NAMALWA (cell line): ENCODE measurements at regions not wholly inside any gene's neighbourhood (a gene's known extent, or its start where the extent isn't known, plus 50 kb on each side); places are given as distances from the start of the nearest gene placed in this dataset.
"Not testable (repeated sequence)": the region's sequence is repeated elsewhere in the genome, so short reads cannot be mapped to it uniquely, and the experiment has no call there.

Experiments used
- DNase-seq: peaks from one replicate; pipeline ENCODE4 v3.0.0-alpha.2; 2015; ENCODE audit warnings: low spot score

DNA sequence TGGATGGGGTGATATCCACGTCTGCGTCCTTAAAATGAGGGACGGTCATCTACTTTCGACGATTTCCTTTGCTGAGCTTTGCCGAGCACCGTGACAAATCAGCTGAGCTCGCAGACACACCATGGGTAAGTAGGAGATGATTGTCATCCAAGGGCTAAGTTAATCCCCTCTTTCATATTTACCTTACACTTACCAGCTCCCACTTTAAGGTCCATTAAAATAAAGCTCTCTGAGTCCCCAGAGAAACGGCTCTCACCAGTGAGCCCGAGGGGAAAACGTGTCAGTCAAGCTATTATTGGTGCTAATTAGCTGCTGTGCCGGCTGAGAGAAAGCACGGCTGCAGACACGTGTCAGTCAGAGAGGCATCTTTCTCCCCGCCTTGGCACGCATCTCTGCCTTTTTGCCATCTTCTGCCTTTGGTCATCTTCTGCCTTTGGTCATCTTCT is 72.2 kb downstream of the CRLF2 start:
- no peak for DNase-seq

DNA sequence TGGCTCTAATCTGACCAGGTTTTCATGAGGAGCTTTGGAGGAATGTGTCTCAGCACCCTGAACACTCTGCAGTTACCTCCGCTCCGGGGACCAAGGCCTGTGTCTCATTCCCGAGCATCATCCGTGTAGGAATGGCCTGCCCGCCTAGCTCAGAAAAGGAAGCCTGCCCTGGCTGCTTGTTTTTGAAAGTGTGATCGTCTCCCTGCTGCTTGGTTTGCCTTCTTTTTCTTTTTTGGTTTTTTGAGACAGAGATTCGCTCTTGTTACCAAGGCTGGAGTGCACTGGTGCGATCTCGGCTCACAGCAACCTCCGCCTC is 73.3 kb downstream of the CRLF2 start:
- no peak for DNase-seq

- DNase-seq: no peak
Observed at GRCh38 chrX:1138476-1139184, 73.8 kb downstream of the CRLF2 start.

- DNase-seq: no peak
Observed at GRCh38 chrX:1137531-1137930, 74.9 kb downstream of the CRLF2 start.

DNA sequence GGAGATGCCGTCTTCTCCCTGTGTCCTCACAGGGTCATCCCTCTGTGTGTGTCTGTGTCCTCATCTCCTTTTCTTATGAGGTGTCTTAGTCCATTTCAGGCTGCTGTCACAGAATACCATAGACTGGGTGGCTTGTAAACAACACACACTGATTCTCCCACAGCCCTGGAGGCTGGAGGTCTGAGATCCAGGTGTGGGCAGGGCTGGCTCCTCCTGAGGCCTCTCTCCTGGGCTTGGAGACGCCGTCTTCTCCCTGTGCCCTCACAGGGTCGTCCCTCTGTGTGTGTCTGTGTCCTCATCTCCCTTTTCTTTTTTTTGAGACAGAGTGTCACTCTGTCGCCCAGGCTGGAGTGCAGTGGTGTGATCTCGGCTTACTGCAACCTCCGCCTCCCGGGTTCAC is 75.9 kb downstream of the CRLF2 start:
- DNase-seq: not testable (repeated sequence)

GRCh38 chrX:1134976-1135375 is 77.5 kb downstream of the CRLF2 start:
- no peak for DNase-seq

- no peak for DNase-seq
Observed at GRCh38 chrX:1134156-1134555, 78.3 kb downstream of the CRLF2 start.

- DNase-seq: no peak
Observed at GRCh38 chrX:1126738-1127137, 85.7 kb downstream of the CRLF2 start.

GRCh38 chrX:1124531-1124930 is 87.9 kb downstream of the CRLF2 start:
- DNase-seq: no peak

DNA sequence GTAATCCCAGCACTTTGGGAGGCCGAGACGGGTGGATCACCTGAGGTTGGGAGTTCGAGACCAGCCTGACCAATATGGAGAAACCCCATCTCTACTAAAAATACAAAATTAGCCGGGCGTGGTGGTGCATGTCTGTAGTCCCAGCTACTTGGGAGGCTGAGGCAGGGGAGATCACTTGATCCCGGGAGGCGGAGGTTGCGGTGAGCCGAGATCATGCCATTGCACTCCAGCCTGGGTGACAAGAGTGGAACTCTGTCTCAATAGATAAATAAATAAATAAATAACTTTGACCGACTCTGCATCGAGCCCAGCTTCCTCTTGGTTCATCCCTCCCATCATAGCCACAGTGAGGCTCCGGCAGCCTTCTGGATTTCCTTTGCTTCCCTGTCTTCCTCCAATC is 89.6 kb downstream of the CRLF2 start:
- not testable (repeated sequence) for DNase-seq

GRCh38 chrX:1119275-1119674 is 93.2 kb downstream of the CRLF2 start:
- no peak for DNase-seq

DNA sequence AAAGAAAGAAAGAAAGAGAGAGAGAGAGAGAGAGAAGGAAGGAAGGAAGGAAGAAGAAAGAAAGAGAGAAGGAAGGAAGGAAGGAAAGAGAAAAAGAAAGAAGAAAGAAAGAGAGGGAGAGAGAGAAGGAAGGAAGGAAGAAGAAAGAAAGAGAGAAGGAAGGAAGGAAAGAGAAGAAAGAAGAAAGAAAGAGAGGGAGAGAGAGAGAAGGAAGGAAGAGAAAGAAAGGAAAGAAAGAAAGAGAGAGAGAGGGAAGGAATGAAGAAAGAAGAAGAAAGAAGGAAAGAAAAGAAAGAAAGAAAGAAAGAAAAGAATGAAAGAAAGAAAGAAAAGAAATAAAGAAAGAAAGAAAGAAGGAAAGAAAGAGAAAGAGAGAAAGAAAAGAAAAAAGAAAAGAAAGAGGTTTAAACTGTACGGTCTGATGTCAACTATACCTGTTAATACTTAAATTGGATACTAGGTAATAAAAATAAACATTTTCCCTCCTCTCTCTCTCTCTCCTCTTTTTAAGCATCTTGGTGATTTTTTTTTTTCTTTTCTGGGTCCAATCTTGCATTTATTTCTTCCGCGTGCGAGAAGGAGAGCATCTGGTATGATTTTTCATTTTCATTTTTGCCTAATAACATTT is 93.8 kb downstream of the CRLF2 start:
- no peak for DNase-seq

DNA sequence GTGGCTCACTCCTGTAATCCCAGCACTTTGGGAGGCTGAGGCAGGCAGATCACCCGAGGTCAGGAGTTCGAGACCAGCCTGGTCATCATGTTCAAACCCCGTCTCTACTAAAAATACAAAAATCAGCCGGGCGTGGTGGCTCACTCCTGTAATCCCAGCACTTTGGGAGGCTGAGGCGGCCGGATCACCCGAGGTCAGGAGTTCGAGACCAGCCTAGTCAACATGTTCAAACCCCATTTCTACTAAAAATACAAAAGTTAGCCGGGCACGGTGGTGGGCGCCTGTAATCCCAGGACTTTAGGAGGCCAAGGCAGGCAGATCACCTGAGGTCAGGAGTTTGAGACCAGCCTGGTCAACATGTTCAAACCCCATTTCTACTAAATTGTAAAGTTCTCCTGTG is 97.0 kb downstream of the CRLF2 start:
- not testable (repeated sequence) for DNase-seq

GRCh38 chrX:1112321-1112720 is 100.1 kb downstream of the CRLF2 start:
- no peak for DNase-seq

GRCh38 chrX:1111601-1112300 is 100.7 kb downstream of the CRLF2 start:
- DNase-seq: no peak

- DNase-seq: no peak
Observed at GRCh38 chrX:1109580-1110119, 102.8 kb downstream of the CRLF2 start.

DNA sequence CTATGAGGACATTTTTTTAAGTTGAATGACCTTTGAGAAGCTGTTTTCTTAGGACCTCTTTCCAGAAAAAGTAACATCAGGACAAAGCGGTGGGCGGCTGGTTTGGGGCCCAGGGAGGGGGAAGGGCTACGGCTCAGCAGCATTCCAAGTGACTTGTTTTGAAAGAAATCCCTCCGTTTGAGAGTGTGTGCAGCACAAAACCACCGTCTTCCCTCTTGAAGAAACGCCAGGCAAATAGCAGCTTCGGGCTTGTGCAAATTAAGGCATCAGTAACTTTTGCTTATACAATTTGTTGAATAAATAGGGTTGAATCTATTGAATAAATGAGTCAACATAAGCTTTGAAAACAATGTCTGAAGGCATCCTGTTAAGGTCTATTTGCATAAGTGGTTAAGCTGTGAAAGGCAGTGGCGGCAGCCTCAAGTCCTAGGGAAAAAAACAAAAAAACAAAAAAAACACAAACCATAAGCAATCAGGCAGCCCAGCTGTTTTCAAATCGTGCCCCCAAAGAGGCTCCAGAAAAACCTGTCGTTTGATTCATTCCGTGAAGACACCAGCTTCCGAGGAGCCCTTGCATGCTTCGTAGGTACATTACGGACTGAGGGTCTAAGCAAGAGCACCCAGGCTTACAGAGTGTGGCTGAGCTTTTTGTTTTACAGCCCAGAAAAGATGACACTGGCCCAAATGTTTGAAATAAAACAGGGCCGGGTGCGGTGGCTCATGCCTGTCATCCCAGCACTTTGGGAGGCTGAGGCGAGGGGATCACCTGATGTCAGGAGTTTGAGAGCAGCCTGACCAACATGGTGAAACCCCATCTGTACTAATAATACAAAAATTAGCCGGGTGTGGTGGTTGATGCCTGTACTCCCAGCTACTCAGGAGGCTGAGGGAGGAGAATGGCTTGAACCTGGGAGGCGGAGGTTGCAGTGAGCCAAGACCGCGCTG is 103.7 kb downstream of the CRLF2 start:
- DNase-seq: no peak

GRCh38 chrX:1106478-1107210 is 105.8 kb downstream of the CRLF2 start:
- no peak for DNase-seq

- no peak for DNase-seq
Observed at GRCh38 chrX:1105671-1106419, 106.6 kb downstream of the CRLF2 start.

DNA sequence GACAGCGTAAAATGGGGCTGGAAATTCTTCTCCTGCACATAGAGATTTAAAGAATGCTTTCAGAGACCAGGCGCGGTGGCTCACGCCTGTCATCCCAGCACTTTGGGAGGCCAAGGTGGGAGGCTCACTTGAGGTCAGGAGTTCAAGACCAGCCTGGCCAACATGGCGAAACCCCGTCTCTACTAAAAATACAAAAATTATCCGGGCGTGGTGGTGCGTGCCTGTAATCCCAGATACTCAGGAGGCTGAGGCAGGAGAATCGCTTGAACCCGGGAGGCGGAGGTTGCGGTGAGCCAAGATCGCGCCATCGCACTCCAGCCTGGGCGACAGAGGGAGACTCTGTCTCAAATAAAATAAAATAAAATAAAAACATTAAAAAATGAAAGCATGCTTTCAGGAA is 107.4 kb downstream of the CRLF2 start:
- not testable (repeated sequence) for DNase-seq

DNA sequence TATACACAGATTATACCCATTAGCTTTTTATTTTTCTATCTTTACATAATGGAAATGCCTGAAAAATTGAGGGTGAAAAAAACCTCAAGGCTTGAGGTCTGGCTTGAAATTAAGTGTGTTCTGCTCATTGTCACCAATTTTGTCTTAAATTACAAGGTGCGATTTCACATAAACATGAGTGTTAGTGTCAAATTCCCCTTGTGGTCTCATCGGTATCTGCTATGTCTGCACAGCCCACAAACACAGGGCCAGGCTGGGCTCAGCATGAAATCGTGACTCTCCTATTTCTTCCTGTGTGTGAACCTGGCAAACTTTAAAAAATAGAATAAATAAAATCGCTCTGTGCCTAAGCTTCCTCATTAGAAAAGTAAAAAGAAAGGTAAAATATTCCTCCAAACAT is 109.1 kb downstream of the CRLF2 start:
- DNase-seq: no peak
